ENCODE measurements at regions not wholly inside any gene's neighbourhood (a gene's known extent, or its start where the extent isn't known, plus 50 kb on each side); places are given as distances from the start of the nearest gene placed in this dataset.

DNA sequence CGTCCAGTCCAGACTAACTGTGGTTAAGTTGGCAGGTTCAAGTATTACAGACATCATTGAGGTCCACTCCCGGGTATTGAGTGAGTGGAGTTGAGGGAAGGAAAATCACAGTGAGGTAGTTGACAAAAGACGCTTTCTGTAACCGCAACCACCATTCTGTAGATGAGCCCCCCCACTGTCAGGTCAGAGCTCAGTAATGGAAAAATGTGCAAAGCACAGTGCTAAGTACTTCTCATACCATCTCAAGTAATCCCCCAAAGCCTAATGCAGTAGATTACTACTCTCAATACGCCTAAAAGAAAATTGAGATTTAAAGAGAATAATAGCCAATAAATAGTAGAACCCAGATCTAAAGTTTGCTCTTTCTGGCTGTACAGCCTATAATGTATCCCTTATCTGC lies 522.8 kb downstream of the LMO4 start:
- Histone ChIP-seq H3K27ac (ENCODE audit: low read length) (no peak overlapping the region), H3K4me1 (ENCODE audit: control insufficient read depth, insufficient read depth, low read length) (no peaks in the 10 kb centered on the region), H3K27me3 (ENCODE audit: control insufficient read depth, insufficient read depth, low read length) (no peaks in the 10 kb centered on the region), H3K9me3 (ENCODE audit: control insufficient read depth, insufficient read depth, low read depth, low read length) (no peaks in the 10 kb centered on the region), H3K36me3 (ENCODE audit: control insufficient read depth, insufficient read depth, low read length) (no peaks in the 10 kb centered on the region), H3K4me3 (ENCODE audit: low read depth in 2 of 2, low read length in 2 of 2) (no peak overlapping the region)
- ChIA-PET CTCF (no interaction called here), POLR2A (no interaction called here)
- DNase-seq (ENCODE audit: low read depth, low spot score) (no peak), ATAC-seq (no peak)
- no TSS peak for BruUV-seq (replicated peaks)
- in situ Hi-C loops (cut with HindIII; ENCODE audit: low pct_unique_long_range_greater_than_20kb, low sequenced_read_pairs) (no loop called here), intact Hi-C loops (cut with micrococcal nuclease; ENCODE audit: unreplicated experiment) (no loop called here)
- TF ChIP-seq SIN3A (IDR thresholded peaks at IDR 0.05; ENCODE audit: borderline replicate concordance, insufficient read depth, low read depth, low read length) (no peak), POLR2AphosphoS5 (IDR thresholded peaks at IDR 0.05; ENCODE audit: low read depth, low read length) (no peak), TCF7L2 (IDR thresholded peaks at IDR 0.05; ENCODE audit: low read depth, low read length) (no peak)
- TF ChIP-seq, protein P1, sequence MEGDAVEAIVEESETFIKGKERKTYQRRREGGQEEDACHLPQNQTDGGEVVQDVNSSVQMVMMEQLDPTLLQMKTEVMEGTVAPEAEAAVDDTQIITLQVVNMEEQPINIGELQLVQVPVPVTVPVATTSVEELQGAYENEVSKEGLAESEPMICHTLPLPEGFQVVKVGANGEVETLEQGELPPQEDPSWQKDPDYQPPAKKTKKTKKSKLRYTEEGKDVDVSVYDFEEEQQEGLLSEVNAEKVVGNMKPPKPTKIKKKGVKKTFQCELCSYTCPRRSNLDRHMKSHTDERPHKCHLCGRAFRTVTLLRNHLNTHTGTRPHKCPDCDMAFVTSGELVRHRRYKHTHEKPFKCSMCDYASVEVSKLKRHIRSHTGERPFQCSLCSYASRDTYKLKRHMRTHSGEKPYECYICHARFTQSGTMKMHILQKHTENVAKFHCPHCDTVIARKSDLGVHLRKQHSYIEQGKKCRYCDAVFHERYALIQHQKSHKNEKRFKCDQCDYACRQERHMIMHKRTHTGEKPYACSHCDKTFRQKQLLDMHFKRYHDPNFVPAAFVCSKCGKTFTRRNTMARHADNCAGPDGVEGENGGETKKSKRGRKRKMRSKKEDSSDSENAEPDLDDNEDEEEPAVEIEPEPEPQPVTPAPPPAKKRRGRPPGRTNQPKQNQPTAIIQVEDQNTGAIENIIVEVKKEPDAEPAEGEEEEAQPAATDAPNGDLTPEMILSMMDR (IDR thresholded peaks at IDR 0.05): no peak
- TF ChIP-seq, protein P2, sequence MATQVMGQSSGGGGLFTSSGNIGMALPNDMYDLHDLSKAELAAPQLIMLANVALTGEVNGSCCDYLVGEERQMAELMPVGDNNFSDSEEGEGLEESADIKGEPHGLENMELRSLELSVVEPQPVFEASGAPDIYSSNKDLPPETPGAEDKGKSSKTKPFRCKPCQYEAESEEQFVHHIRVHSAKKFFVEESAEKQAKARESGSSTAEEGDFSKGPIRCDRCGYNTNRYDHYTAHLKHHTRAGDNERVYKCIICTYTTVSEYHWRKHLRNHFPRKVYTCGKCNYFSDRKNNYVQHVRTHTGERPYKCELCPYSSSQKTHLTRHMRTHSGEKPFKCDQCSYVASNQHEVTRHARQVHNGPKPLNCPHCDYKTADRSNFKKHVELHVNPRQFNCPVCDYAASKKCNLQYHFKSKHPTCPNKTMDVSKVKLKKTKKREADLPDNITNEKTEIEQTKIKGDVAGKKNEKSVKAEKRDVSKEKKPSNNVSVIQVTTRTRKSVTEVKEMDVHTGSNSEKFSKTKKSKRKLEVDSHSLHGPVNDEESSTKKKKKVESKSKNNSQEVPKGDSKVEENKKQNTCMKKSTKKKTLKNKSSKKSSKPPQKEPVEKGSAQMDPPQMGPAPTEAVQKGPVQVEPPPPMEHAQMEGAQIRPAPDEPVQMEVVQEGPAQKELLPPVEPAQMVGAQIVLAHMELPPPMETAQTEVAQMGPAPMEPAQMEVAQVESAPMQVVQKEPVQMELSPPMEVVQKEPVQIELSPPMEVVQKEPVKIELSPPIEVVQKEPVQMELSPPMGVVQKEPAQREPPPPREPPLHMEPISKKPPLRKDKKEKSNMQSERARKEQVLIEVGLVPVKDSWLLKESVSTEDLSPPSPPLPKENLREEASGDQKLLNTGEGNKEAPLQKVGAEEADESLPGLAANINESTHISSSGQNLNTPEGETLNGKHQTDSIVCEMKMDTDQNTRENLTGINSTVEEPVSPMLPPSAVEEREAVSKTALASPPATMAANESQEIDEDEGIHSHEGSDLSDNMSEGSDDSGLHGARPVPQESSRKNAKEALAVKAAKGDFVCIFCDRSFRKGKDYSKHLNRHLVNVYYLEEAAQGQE (IDR thresholded peaks at IDR 0.05; ENCODE audit: insufficient read depth in 1 of 2, low read depth in 2 of 2, low read length in 1 of 2): no peak

DNA sequence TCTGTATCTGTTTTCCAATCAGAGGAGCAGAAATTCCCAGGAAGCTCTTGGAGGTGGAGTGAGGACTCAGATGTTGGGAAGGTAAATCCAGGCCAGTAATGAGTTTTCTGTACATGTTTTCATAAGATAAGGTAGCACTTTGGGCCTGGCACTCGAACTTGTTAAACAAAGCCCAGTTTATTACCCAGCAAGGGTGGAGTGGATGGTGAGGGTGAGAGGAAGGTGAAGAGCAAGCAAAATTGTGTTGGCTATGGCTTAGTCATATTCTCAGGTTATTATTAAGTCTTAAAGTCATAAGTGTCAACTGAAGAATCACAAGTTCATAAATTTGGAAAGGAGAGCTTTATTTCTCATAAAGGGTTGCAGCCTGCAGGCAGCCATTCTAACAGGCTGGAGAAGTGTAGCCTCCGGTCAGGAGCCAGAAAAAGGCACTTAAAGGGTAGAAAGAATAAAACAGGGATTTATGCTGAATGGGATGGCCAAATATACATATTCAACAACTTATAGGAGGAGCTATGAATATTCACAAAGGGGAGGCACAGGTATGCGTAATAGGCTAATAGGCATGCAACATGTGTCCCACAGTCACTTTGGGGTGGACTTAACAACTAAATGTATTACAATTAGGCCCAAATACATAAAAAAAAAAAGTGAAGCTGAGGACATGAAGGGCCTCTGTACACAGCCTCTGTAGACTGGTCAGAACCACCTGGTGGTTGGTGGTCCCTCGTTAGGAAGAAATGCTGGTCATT lies 523.9 kb downstream of the LMO4 start:
- ChIA-PET CTCF (no interaction called here), POLR2A (no interaction called here)
- Histone ChIP-seq H3K4me3 (ENCODE audit: low read depth in 2 of 2, low read length in 2 of 2) (no peak overlapping the region), H3K36me3 (ENCODE audit: control insufficient read depth, insufficient read depth, low read length) (no peaks in the 10 kb centered on the region), H3K4me1 (ENCODE audit: control insufficient read depth, insufficient read depth, low read length) (no peaks in the 10 kb centered on the region), H3K27me3 (ENCODE audit: control insufficient read depth, insufficient read depth, low read length) (no peaks in the 10 kb centered on the region), H3K9me3 (ENCODE audit: control insufficient read depth, insufficient read depth, low read depth, low read length) (no peaks in the 10 kb centered on the region), H3K27ac (ENCODE audit: low read length) (no peak overlapping the region)
- no peak for TF ChIP-seq TCF7L2 (IDR thresholded peaks at IDR 0.05; ENCODE audit: low read depth, low read length)
- TF ChIP-seq SIN3A (IDR thresholded peaks at IDR 0.05; ENCODE audit: borderline replicate concordance, insufficient read depth, low read depth, low read length): no peak
- TF ChIP-seq, protein P2 (IDR thresholded peaks at IDR 0.05; ENCODE audit: insufficient read depth in 1 of 2, low read depth in 2 of 2, low read length in 1 of 2): no peak
- TF ChIP-seq, protein P1 (IDR thresholded peaks at IDR 0.05): no peak
- no peak for TF ChIP-seq POLR2AphosphoS5 (IDR thresholded peaks at IDR 0.05; ENCODE audit: low read depth, low read length)
- no TSS peak for BruUV-seq (replicated peaks)
- DNase-seq (ENCODE audit: low read depth, low spot score) (no peak), ATAC-seq (no peak)
- in situ Hi-C loops (cut with HindIII; ENCODE audit: low pct_unique_long_range_greater_than_20kb, low sequenced_read_pairs): no loop called here
- intact Hi-C loops (cut with micrococcal nuclease; ENCODE audit: unreplicated experiment): no loop called here

All from Panc1 (cell line).